ENCODE measurements at regions not wholly inside any gene's neighbourhood (a gene's known extent, or its start where the extent isn't known, plus 50 kb on each side); places are given as distances from the start of the nearest gene placed in this dataset.

GRCh38 chr18:39188278-39188677 lies 1622.7 kb upstream of the CELF4 start:
- Histone ChIP-seq H3K36me3 (no peaks in the 10 kb centered on the region), H3K27ac (no peak overlapping the region), H3K9me3 (no peaks in the 10 kb centered on the region), H3K4me3 (no peak overlapping the region), H3K27me3 (no peaks in the 10 kb centered on the region), H3K4me1 (no peaks in the 10 kb centered on the region)
- intact Hi-C loops (cut with DNase I) = no loop called here
- TF ChIP-seq POLR2AphosphoS5 (IDR thresholded peaks at IDR 0.05) (no peak), CTCF (IDR thresholded peaks at IDR 0.05) (no peak), EP300 (IDR thresholded peaks at IDR 0.05) (no peak), POLR2A (IDR thresholded peaks at IDR 0.05) (no peak)
- DNase-seq = no peak
- 73 to 79% methylated on average over 2 of the region's 2 CpGs for WGBS, 2 donors

- no peaks in the 10 kb centered on the region for H3K27me3 ChIP-seq
- H3K36me3 ChIP-seq = no peaks in the 10 kb centered on the region
- no peaks in the 10 kb centered on the region for H3K9me3 ChIP-seq
- no peak overlapping the region for H3K27ac ChIP-seq
- intact Hi-C loops (cut with DNase I) = no loop called here
- TF ChIP-seq POLR2A (IDR thresholded peaks at IDR 0.05) (no peak), EP300 (IDR thresholded peaks at IDR 0.05) (no peak), POLR2AphosphoS5 (IDR thresholded peaks at IDR 0.05) (no peak), CTCF (IDR thresholded peaks at IDR 0.05) (no peak)
- H3K4me1 ChIP-seq = no peaks in the 10 kb centered on the region
- no peak overlapping the region for H3K4me3 ChIP-seq
- 91 to 94% methylated on average over 2 of the region's 2 CpGs for WGBS, 2 donors
- DNase-seq = no peak
These were observed 1620.4 kb upstream of the CELF4 start for GRCh38 chr18:39186008-39186407.

GRCh38 chr18:39184176-39184575 lies 1618.6 kb upstream of the CELF4 start:
- DNase-seq = no peak
- Histone ChIP-seq H3K4me3 (no peak overlapping the region), H3K27me3 (no peaks in the 10 kb centered on the region), H3K9me3 (no peaks in the 10 kb centered on the region), H3K36me3 (no peaks in the 10 kb centered on the region), H3K4me1 (no peaks in the 10 kb centered on the region), H3K27ac (no peak overlapping the region)
- TF ChIP-seq POLR2AphosphoS5 (IDR thresholded peaks at IDR 0.05) = no peak
- no peak for TF ChIP-seq POLR2A (IDR thresholded peaks at IDR 0.05)
- no peak for TF ChIP-seq EP300 (IDR thresholded peaks at IDR 0.05)
- TF ChIP-seq CTCF (IDR thresholded peaks at IDR 0.05) = no peak
- WGBS, 2 donors = 94 to 95% methylated on average over 5 of the region's 5 CpGs
- intact Hi-C loops (cut with DNase I) = no loop called here

- intact Hi-C loops (cut with DNase I) = no loop called here
- H3K9me3 ChIP-seq = no peaks in the 10 kb centered on the region
- 81 to 88% methylated on average over 2 of the region's 2 CpGs for WGBS, 2 donors
- no peak for DNase-seq
- H3K27me3 ChIP-seq = no peaks in the 10 kb centered on the region
- no peak overlapping the region for H3K4me3 ChIP-seq
- no peak overlapping the region for H3K27ac ChIP-seq
- no peaks in the 10 kb centered on the region for H3K4me1 ChIP-seq
- H3K36me3 ChIP-seq = no peaks in the 10 kb centered on the region
- TF ChIP-seq EP300 (IDR thresholded peaks at IDR 0.05) (no peak), CTCF (IDR thresholded peaks at IDR 0.05) (no peak), POLR2AphosphoS5 (IDR thresholded peaks at IDR 0.05) (no peak), POLR2A (IDR thresholded peaks at IDR 0.05) (no peak)
These were observed 1612.6 kb upstream of the CELF4 start for GRCh38 chr18:39178166-39178565.

- intact Hi-C loops (cut with DNase I) = no loop called here
- TF ChIP-seq POLR2A (IDR thresholded peaks at IDR 0.05) (no peak), CTCF (IDR thresholded peaks at IDR 0.05) (no peak), POLR2AphosphoS5 (IDR thresholded peaks at IDR 0.05) (no peak), EP300 (IDR thresholded peaks at IDR 0.05) (no peak)
- no peak overlapping the region for H3K4me3 ChIP-seq
These were observed 1607.3 kb upstream of the CELF4 start for GRCh38 chr18:39172695-39173421.

More at GRCh38 chr18:39172695-39173421, 1607.3 kb upstream of the CELF4 start:
- WGBS, 2 donors = 89% methylated on average over 4 of the region's 4 CpGs
- no peaks in the 10 kb centered on the region for H3K36me3 ChIP-seq
- no peaks in the 10 kb centered on the region for H3K4me1 ChIP-seq
- no peaks in the 10 kb centered on the region for H3K27me3 ChIP-seq
- DNase-seq = no peak
- H3K9me3 ChIP-seq = no peaks in the 10 kb centered on the region
- no peak overlapping the region for H3K27ac ChIP-seq

All from sigmoid colon (tissue), 6 donors.